ENCODE measurements at regions not wholly inside any gene's neighbourhood (a gene's known extent, or its start where the extent isn't known, plus 50 kb on each side); places are given as distances from the start of the nearest gene placed in this dataset.
"Not testable (repeated sequence)": the region's sequence is repeated elsewhere in the genome, so short reads cannot be mapped to it uniquely, and the experiment has no call there.

DNA sequence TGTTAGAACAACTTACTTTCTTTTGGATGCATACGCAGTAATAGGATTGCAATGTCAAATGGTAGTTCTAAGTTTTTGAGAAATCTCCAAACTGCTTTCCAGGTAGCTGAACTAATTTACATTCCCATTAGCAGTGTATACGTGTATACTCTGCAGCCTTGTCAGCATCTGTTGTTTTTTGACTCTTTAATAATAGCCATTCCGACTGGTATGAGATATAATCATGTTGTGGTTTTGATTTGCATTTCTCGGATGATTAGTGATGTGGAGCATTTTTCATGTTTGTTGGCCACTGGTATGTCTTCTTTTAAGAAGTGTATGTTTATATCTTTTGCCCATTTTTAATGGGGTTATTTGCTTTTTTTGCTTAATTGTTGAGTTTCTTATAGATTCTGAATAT is 76.9 kb upstream of the HNRNPA1L2 start:
- H4K20me1 ChIP-seq (ENCODE audit: insufficient read depth, low read length); H3K79me2 ChIP-seq (ENCODE audit: low read length); H3K4me3 ChIP-seq (ENCODE audit: low read length); H3K4me1 ChIP-seq (ENCODE audit: low read length); H3K9me3 ChIP-seq (ENCODE audit: insufficient read depth, low read length); H3K27me3 ChIP-seq (ENCODE audit: low read depth, low read length); H3K4me2 ChIP-seq (ENCODE audit: low read length); H3K9ac ChIP-seq (ENCODE audit: low read length); H3K27ac ChIP-seq (ENCODE audit: low read length); H3K36me3 ChIP-seq (replicated peaks; ENCODE audit: low read depth, low read length); H2AFZ ChIP-seq (ENCODE audit: low read depth, low read length): not testable (repeated sequence)

DNA sequence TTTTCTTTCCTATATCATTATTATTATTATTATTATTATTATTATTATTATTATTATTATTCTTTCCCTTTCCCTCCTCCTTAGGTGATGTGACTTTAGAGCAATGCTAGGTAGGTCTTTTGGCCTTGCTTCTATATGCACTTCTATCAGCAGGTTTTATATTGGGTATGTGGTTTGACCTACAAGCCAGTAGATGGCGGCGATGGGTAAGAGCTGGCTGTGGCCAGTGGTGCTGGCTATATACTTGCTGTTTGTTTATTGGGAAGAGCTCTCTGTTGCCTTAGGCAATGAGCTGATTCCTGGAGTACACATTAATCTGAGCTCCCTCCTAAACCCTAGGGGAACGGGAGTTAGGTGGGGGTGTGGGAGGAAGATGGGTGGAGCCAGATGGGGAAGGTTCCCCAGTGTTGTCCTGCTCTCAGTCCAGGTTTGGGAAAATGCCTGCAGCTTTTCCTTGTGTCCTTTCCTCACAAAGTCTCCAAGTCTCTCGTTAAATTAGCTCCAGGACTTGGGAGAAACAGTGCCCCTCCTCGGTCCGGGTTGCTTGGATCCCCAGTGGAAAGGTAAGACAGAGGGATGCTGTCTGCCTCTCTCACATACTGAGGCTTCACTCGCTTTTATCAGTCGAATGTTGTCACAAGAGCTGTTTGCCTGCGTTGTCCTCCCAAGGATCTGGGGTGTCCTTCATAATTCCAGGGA is 72.2 kb upstream of the HNRNPA1L2 start:
- not testable (repeated sequence) for H3K9ac ChIP-seq (ENCODE audit: low read length); H3K36me3 ChIP-seq (replicated peaks; ENCODE audit: low read depth, low read length); H3K79me2 ChIP-seq (ENCODE audit: low read length); H3K27me3 ChIP-seq (ENCODE audit: low read depth, low read length); H4K20me1 ChIP-seq (ENCODE audit: insufficient read depth, low read length); H2AFZ ChIP-seq (ENCODE audit: low read depth, low read length); H3K4me3 ChIP-seq (ENCODE audit: low read length); H3K9me3 ChIP-seq (ENCODE audit: insufficient read depth, low read length); H3K4me1 ChIP-seq (ENCODE audit: low read length); H3K27ac ChIP-seq (ENCODE audit: low read length)
- TF ChIP-seq, protein P1, sequence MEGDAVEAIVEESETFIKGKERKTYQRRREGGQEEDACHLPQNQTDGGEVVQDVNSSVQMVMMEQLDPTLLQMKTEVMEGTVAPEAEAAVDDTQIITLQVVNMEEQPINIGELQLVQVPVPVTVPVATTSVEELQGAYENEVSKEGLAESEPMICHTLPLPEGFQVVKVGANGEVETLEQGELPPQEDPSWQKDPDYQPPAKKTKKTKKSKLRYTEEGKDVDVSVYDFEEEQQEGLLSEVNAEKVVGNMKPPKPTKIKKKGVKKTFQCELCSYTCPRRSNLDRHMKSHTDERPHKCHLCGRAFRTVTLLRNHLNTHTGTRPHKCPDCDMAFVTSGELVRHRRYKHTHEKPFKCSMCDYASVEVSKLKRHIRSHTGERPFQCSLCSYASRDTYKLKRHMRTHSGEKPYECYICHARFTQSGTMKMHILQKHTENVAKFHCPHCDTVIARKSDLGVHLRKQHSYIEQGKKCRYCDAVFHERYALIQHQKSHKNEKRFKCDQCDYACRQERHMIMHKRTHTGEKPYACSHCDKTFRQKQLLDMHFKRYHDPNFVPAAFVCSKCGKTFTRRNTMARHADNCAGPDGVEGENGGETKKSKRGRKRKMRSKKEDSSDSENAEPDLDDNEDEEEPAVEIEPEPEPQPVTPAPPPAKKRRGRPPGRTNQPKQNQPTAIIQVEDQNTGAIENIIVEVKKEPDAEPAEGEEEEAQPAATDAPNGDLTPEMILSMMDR (IDR thresholded peaks at IDR 0.05; ENCODE audit: low read depth, low read length) = peak; percentile 19; the same call in 1 of the 2 replicates
- H3K4me2 ChIP-seq (ENCODE audit: low read length) = peak overlapping the region; percentile 34

- H3K27ac ChIP-seq (ENCODE audit: low read length); H3K9ac ChIP-seq (ENCODE audit: low read length); H3K4me3 ChIP-seq (ENCODE audit: low read length); H2AFZ ChIP-seq (ENCODE audit: low read depth, low read length); H3K4me1 ChIP-seq (ENCODE audit: low read length); H3K9me3 ChIP-seq (ENCODE audit: insufficient read depth, low read length); H3K79me2 ChIP-seq (ENCODE audit: low read length); H3K27me3 ChIP-seq (ENCODE audit: low read depth, low read length); H4K20me1 ChIP-seq (ENCODE audit: insufficient read depth, low read length); H3K36me3 ChIP-seq (replicated peaks; ENCODE audit: low read depth, low read length): not testable (repeated sequence)
- H3K4me2 ChIP-seq (ENCODE audit: low read length) = peak overlapping the region; percentile 36
These were observed 71.1 kb upstream of the HNRNPA1L2 start for GRCh38 chr13:52571163-52571562.

- H4K20me1 ChIP-seq (ENCODE audit: insufficient read depth, low read length); H3K4me3 ChIP-seq (ENCODE audit: low read length); H3K36me3 ChIP-seq (replicated peaks; ENCODE audit: low read depth, low read length); H3K9ac ChIP-seq (ENCODE audit: low read length); H2AFZ ChIP-seq (ENCODE audit: low read depth, low read length); H3K27ac ChIP-seq (ENCODE audit: low read length); H3K4me1 ChIP-seq (ENCODE audit: low read length); H3K79me2 ChIP-seq (ENCODE audit: low read length); H3K4me2 ChIP-seq (ENCODE audit: low read length); H3K9me3 ChIP-seq (ENCODE audit: insufficient read depth, low read length); H3K27me3 ChIP-seq (ENCODE audit: low read depth, low read length): not testable (repeated sequence)
These were observed 59.3 kb upstream of the HNRNPA1L2 start for GRCh38 chr13:52582962-52583361.

Data from OCI-LY3 (cell line).